Stimulated activated CD8-positive, alpha-beta memory T cell treated with anti-CD3 and anti-CD28 coated beads, Interleukin-4, amount 100 ng/mL, for 1 hour (primary cell): ENCODE measurements at regions not wholly inside any gene's neighbourhood (a gene's known extent, or its start where the extent isn't known, plus 50 kb on each side); places are given as distances from the start of the nearest gene placed in this dataset.

Source experiments
- DNase-seq, 2 donors: peaks; one replicate each; pipeline ENCODE4 v3.0.0-alpha.2; 2020; ENCODE audit warnings: low read depth in 2 of 2, low spot score in 1 of 2

GRCh38 chr9:28293369-28294090 lies 720.2 kb upstream of the C9orf72 start:
- no peak for DNase-seq

GRCh38 chr9:28301281-28301680 lies 728.0 kb upstream of the C9orf72 start:
- no peak for DNase-seq

- no peak for DNase-seq
Measured at GRCh38 chr9:28317745-28318144, 744.5 kb upstream of the C9orf72 start.

GRCh38 chr9:28318515-28318914 lies 745.2 kb upstream of the C9orf72 start:
- DNase-seq: no peak

- DNase-seq: no peak
Measured at GRCh38 chr9:28319981-28320380, 746.7 kb upstream of the C9orf72 start.

- no peak for DNase-seq
Measured at GRCh38 chr9:28320616-28321015, 747.3 kb upstream of the C9orf72 start.

- DNase-seq: no peak
Measured at GRCh38 chr9:28329323-28329722, 756.0 kb upstream of the C9orf72 start.

GRCh38 chr9:28332648-28333047 lies 759.4 kb upstream of the C9orf72 start:
- no peak for DNase-seq

- no peak for DNase-seq
Measured at GRCh38 chr9:28341913-28342312, 768.6 kb upstream of the C9orf72 start.

- no peak for DNase-seq
Measured at GRCh38 chr9:28342815-28343338, 769.6 kb upstream of the C9orf72 start.

GRCh38 chr9:28363151-28363562 lies 789.9 kb upstream of the C9orf72 start:
- no peak for DNase-seq

- no peak for DNase-seq
Measured at GRCh38 chr9:28365020-28365640, 791.8 kb upstream of the C9orf72 start.

- no peak for DNase-seq
Measured at GRCh38 chr9:28365728-28366127, 792.4 kb upstream of the C9orf72 start.

GRCh38 chr9:28378231-28378630 lies 805.0 kb upstream of the C9orf72 start:
- no peak for DNase-seq

GRCh38 chr9:28379082-28379481 lies 805.8 kb upstream of the C9orf72 start:
- no peak for DNase-seq

- no peak for DNase-seq
Measured at GRCh38 chr9:28389411-28389810, 816.1 kb upstream of the C9orf72 start.

GRCh38 chr9:28394774-28395173 lies 821.5 kb upstream of the C9orf72 start:
- DNase-seq: no peak

GRCh38 chr9:28396058-28396457 lies 822.8 kb upstream of the C9orf72 start:
- no peak for DNase-seq

- DNase-seq: no peak
Measured at GRCh38 chr9:28407351-28407750, 834.1 kb upstream of the C9orf72 start.

- DNase-seq: no peak
Measured at GRCh38 chr9:28409919-28410318, 836.6 kb upstream of the C9orf72 start.

- DNase-seq: no peak
Measured at GRCh38 chr9:28410411-28410810, 837.1 kb upstream of the C9orf72 start.

- no peak for DNase-seq
Measured at GRCh38 chr9:28413471-28413870, 840.2 kb upstream of the C9orf72 start.

GRCh38 chr9:28423255-28423654 lies 850.0 kb upstream of the C9orf72 start:
- no peak for DNase-seq
